Keratinocyte (primary cell): ENCODE measurements at regions not wholly inside any gene's neighbourhood (a gene's known extent, or its start where the extent isn't known, plus 50 kb on each side); places are given as distances from the start of the nearest gene placed in this dataset.

Source experiments
- DNase-seq: peaks from one replicate; pipeline ENCODE4 v3.0.0-alpha.2; 2011; ENCODE audit warnings: low read depth, missing footprints, low spot score
- FAIRE-seq: peaks from 2 replicates; lab custom pipeline; 2011; peaks lifted over from hg19 to GRCh38; lab: Jason Lieb, UNC
- H2AFZ ChIP-seq: 2 replicates; pipeline ENCODE4 v1.6.0; 2012; ENCODE audit warnings: low read length, control low read depth, inconsistent platforms; ENCODE audit not compliant: control insufficient read depth
- H3K27ac ChIP-seq: 2 replicates; pipeline ENCODE4 v1.5.1; 2011; ENCODE audit warnings: low read length; ENCODE audit not compliant: control insufficient read depth, insufficient read depth
- H3K27me3 ChIP-seq: 3 replicates; pipeline ENCODE4 v1.6.0; 2011; ENCODE audit warnings: low read length; ENCODE audit not compliant: control insufficient read depth, insufficient read depth; ENCODE audit errors: extremely low read depth
- H3K36me3 ChIP-seq, 2 experiments: 2 replicates in 1 of 2; 3 replicates in 1 of 2; pipeline ENCODE4 v1.5.1; 2011; ENCODE audit warnings: low read length in 2 of 2, mild to moderate bottlenecking in 1 of 2; ENCODE audit not compliant: control insufficient read depth in 2 of 2, insufficient read depth in 2 of 2; ENCODE audit errors: extremely low read depth in 1 of 2
- H3K4me1 ChIP-seq: 3 replicates; pipeline ENCODE4 v1.5.1; 2011; ENCODE audit warnings: low read length; ENCODE audit not compliant: control insufficient read depth, insufficient read depth; ENCODE audit errors: extremely low read depth
- H3K4me2 ChIP-seq: 3 replicates; pipeline ENCODE4 v1.6.0; 2011; ENCODE audit warnings: low read depth, low read length; ENCODE audit not compliant: control insufficient read depth, insufficient read depth; ENCODE audit errors: extremely low read depth
- H3K4me3 ChIP-seq, 3 experiments: fragments of 200-600 bp in 1 of 3; sonication (generic) in 1 of 3; 2 replicates in 2 of 3; 3 replicates in 1 of 3; pipeline ENCODE4 v1.5.1; 2011 to 2016; ENCODE audit warnings: low read length in 3 of 3, mild to moderate bottlenecking in 3 of 3, control low read depth in 2 of 3, inconsistent platforms in 1 of 3, low read depth in 1 of 3, mixed read lengths in 1 of 3, mixed run types in 1 of 3, moderate library complexity in 1 of 3; ENCODE audit not compliant: control insufficient read depth in 2 of 3, insufficient read depth in 2 of 3; ENCODE audit errors: extremely low read depth in 1 of 3
- H3K79me2 ChIP-seq: 2 replicates; pipeline ENCODE4 v1.6.0; 2012; ENCODE audit warnings: low read length; ENCODE audit not compliant: control insufficient read depth, insufficient read depth
- H3K9ac ChIP-seq: 3 replicates; pipeline ENCODE4 v1.6.0; 2011; ENCODE audit warnings: low read length; ENCODE audit not compliant: control insufficient read depth, insufficient read depth; ENCODE audit errors: extremely low read depth
- H3K9me1 ChIP-seq: 3 replicates; pipeline ENCODE4 v1.6.0; 2011; ENCODE audit warnings: low read length; ENCODE audit not compliant: control insufficient read depth, insufficient read depth; ENCODE audit errors: extremely low read depth
- H3K9me3 ChIP-seq: 2 replicates; pipeline ENCODE4 v1.5.1; 2012; ENCODE audit warnings: low read depth, low read length; ENCODE audit not compliant: control insufficient read depth
- H4K20me1 ChIP-seq: 3 replicates; pipeline ENCODE4 v1.6.0; 2011; ENCODE audit warnings: low read length; ENCODE audit not compliant: control insufficient read depth, insufficient read depth; ENCODE audit errors: extremely low read depth
- CTCF ChIP-seq, 3 experiments: IDR thresholded peaks in 1 of 3; conservative IDR thresholded peaks in 1 of 3; optimal IDR thresholded peaks in 1 of 3; 2 replicates in 2 of 3; 3 replicates in 1 of 3; pipeline versions ENCODE3 to v1.5.1; 2011; ENCODE audit warnings: low read length in 3 of 3, mild to moderate bottlenecking in 3 of 3, moderate library complexity in 2 of 3, control low read depth in 1 of 3, inconsistent platforms in 1 of 3; ENCODE audit not compliant: insufficient read depth in 2 of 3; ENCODE audit errors: extremely low read depth in 1 of 3
- EZH2 ChIP-seq: IDR thresholded peaks from one replicate; pipeline ENCODE4 v1.6.1; 2012; ENCODE audit warnings: inconsistent platforms, mild to moderate bottlenecking, low read length, moderate library complexity
- dilution Hi-C: fragments of 300-500 bp; cut with MboI; formaldehyde crosslinking; loops from one replicate; pipeline ENCODE4 v1.7.0; 2020; ENCODE audit warnings: low sequenced_read_pairs; ENCODE audit not compliant: extremely low pct_ligation_motif_present

- H3K9me3 ChIP-seq, result no peaks in the 10 kb centered on the region
- peaks cover 3% of the 10 kb centered on the region for H3K27me3 ChIP-seq
- no peak for TF ChIP-seq CTCF (optimal IDR thresholded peaks at IDR 0.05 in 1 of 3, IDR thresholded peaks at IDR 0.05 in 1 of 3, conservative IDR thresholded peaks at IDR 0.05 in 1 of 3; ENCODE audit: extremely low read depth in 1 of 3, insufficient read depth in 2 of 3, low read length in 3 of 3)
- TF ChIP-seq EZH2, result no peak
- no peak overlapping the region for H2AFZ ChIP-seq
- no peaks in the 10 kb centered on the region for H3K4me1 ChIP-seq
- FAIRE-seq (no peak), DNase-seq (no peak)
- dilution Hi-C loops, result no loop called here
- H3K27ac ChIP-seq, result no peak overlapping the region
- H3K4me3 ChIP-seq, result no peak overlapping the region
- H3K36me3 ChIP-seq, result no peaks in the 10 kb centered on the region
- no peaks in the 10 kb centered on the region for H3K79me2 ChIP-seq
- H4K20me1 ChIP-seq, result no peaks in the 10 kb centered on the region
- no peaks in the 10 kb centered on the region for H3K9me1 ChIP-seq
- no peak overlapping the region for H3K9ac ChIP-seq
- H3K4me2 ChIP-seq, result no peak overlapping the region
Measured at GRCh38 chr11:128361451-128362020, 225.8 kb downstream of the ETS1 start.

DNA sequence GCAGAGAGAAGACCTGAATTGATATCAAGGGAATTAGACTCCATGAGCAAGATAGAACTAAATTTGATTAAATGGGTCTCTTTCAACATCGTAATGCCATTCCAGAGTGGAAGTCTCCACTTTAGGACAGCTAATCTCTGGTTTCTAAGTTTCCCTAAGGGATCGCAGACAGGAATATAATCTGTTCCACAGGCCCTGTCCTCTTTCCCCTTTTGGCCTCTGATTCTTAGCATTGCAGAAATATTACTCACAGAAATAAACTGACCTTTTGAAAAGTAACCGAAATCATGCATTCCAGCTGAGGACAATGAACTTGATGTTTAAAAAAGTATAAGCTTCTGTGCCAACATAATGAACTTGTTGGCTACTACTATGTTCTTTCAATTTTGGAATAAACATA lies 227.8 kb downstream of the ETS1 start:
- Histone ChIP-seq H3K4me3 (no peak overlapping the region), H3K9ac (no peak overlapping the region), H4K20me1 (no peaks in the 10 kb centered on the region), H3K9me3 (no peaks in the 10 kb centered on the region), H2AFZ (no peak overlapping the region), H3K4me2 (no peak overlapping the region), H3K4me1 (no peaks in the 10 kb centered on the region), H3K9me1 (no peaks in the 10 kb centered on the region), H3K36me3 (no peaks in the 10 kb centered on the region), H3K27me3 (peaks cover 3% of the 10 kb centered on the region), H3K27ac (no peak overlapping the region), H3K79me2 (no peaks in the 10 kb centered on the region)
- no peak for DNase-seq
- dilution Hi-C loops, result no loop called here
- no peak for TF ChIP-seq EZH2
- TF ChIP-seq CTCF (optimal IDR thresholded peaks at IDR 0.05 in 1 of 3, IDR thresholded peaks at IDR 0.05 in 1 of 3, conservative IDR thresholded peaks at IDR 0.05 in 1 of 3; ENCODE audit: extremely low read depth in 1 of 3, insufficient read depth in 2 of 3, low read length in 3 of 3), result no peak
- FAIRE-seq, result no peak
